ENCODE measurements at regions not wholly inside any gene's neighbourhood (a gene's known extent, or its start where the extent isn't known, plus 50 kb on each side); places are given as distances from the start of the nearest gene placed in this dataset.

- H3K27ac ChIP-seq = no peak overlapping the region
Measured at GRCh38 chr18:52190195-52190594, 149.8 kb upstream of the DCC start.

GRCh38 chr18:52190631-52191030 lies 149.4 kb upstream of the DCC start:
- H3K27ac ChIP-seq = no peak overlapping the region
- no peak for TF ChIP-seq CTCF (IDR thresholded peaks at IDR 0.05)
- no peaks in the 10 kb centered on the region for H3K27me3 ChIP-seq (ENCODE audit: low read depth)
- no peaks in the 10 kb centered on the region for H3K9me3 ChIP-seq
- intact Hi-C loops (cut with DNase I) = no loop called here
- H3K4me1 ChIP-seq = no peaks in the 10 kb centered on the region
- H3K36me3 ChIP-seq = no peaks in the 10 kb centered on the region
- H3K4me3 ChIP-seq = no peak overlapping the region
- ATAC-seq = no peak
- DNase-seq = no peak

More at GRCh38 chr18:52190195-52190594, 149.8 kb upstream of the DCC start:
- H3K4me3 ChIP-seq = no peak overlapping the region
- intact Hi-C loops (cut with DNase I) = no loop called here
- no peak for TF ChIP-seq CTCF (IDR thresholded peaks at IDR 0.05)
- H3K36me3 ChIP-seq = no peaks in the 10 kb centered on the region
- DNase-seq = no peak
- H3K27me3 ChIP-seq (ENCODE audit: low read depth) = no peaks in the 10 kb centered on the region
- no peak for ATAC-seq
- no peaks in the 10 kb centered on the region for H3K9me3 ChIP-seq
- H3K4me1 ChIP-seq = no peaks in the 10 kb centered on the region

GRCh38 chr18:52200406-52200805 lies 139.6 kb upstream of the DCC start:
- H3K4me3 ChIP-seq = no peak overlapping the region
- intact Hi-C loops (cut with DNase I) = no loop called here
- no peak overlapping the region for H3K27ac ChIP-seq
- DNase-seq (no peak), ATAC-seq (no peak)
- no peaks in the 10 kb centered on the region for H3K4me1 ChIP-seq
- no peaks in the 10 kb centered on the region for H3K36me3 ChIP-seq
- H3K27me3 ChIP-seq (ENCODE audit: low read depth) = no peaks in the 10 kb centered on the region
- no peak for TF ChIP-seq CTCF (IDR thresholded peaks at IDR 0.05)
- H3K9me3 ChIP-seq = no peaks in the 10 kb centered on the region

- Histone ChIP-seq H3K27me3 (ENCODE audit: low read depth) (no peaks in the 10 kb centered on the region), H3K27ac (no peak overlapping the region), H3K4me3 (no peak overlapping the region), H3K4me1 (no peaks in the 10 kb centered on the region), H3K36me3 (no peaks in the 10 kb centered on the region), H3K9me3 (no peaks in the 10 kb centered on the region)
- no peak for TF ChIP-seq CTCF (IDR thresholded peaks at IDR 0.05)
- intact Hi-C loops (cut with DNase I) = no loop called here
- DNase-seq (no peak), ATAC-seq (no peak)
Measured at GRCh38 chr18:52200921-52201663, 138.9 kb upstream of the DCC start.

GRCh38 chr18:52208646-52209045 lies 131.4 kb upstream of the DCC start:
- TF ChIP-seq CTCF (IDR thresholded peaks at IDR 0.05) = no peak
- no peak overlapping the region for H3K27ac ChIP-seq
- intact Hi-C loops (cut with DNase I) = no loop called here

More at GRCh38 chr18:52208646-52209045, 131.4 kb upstream of the DCC start:
- no peak for DNase-seq
- no peak overlapping the region for H3K4me3 ChIP-seq
- no peaks in the 10 kb centered on the region for H3K27me3 ChIP-seq (ENCODE audit: low read depth)
- no peak for ATAC-seq
- no peaks in the 10 kb centered on the region for H3K4me1 ChIP-seq
- no peaks in the 10 kb centered on the region for H3K9me3 ChIP-seq
- no peaks in the 10 kb centered on the region for H3K36me3 ChIP-seq

Measured in lower lobe of right lung (tissue), 2 donors.